ENCODE measurements at regions not wholly inside any gene's neighbourhood (a gene's known extent, or its start where the extent isn't known, plus 50 kb on each side); places are given as distances from the start of the nearest gene placed in this dataset.
"Not testable (repeated sequence)": the region's sequence is repeated elsewhere in the genome, so short reads cannot be mapped to it uniquely, and the experiment has no call there.

DNA sequence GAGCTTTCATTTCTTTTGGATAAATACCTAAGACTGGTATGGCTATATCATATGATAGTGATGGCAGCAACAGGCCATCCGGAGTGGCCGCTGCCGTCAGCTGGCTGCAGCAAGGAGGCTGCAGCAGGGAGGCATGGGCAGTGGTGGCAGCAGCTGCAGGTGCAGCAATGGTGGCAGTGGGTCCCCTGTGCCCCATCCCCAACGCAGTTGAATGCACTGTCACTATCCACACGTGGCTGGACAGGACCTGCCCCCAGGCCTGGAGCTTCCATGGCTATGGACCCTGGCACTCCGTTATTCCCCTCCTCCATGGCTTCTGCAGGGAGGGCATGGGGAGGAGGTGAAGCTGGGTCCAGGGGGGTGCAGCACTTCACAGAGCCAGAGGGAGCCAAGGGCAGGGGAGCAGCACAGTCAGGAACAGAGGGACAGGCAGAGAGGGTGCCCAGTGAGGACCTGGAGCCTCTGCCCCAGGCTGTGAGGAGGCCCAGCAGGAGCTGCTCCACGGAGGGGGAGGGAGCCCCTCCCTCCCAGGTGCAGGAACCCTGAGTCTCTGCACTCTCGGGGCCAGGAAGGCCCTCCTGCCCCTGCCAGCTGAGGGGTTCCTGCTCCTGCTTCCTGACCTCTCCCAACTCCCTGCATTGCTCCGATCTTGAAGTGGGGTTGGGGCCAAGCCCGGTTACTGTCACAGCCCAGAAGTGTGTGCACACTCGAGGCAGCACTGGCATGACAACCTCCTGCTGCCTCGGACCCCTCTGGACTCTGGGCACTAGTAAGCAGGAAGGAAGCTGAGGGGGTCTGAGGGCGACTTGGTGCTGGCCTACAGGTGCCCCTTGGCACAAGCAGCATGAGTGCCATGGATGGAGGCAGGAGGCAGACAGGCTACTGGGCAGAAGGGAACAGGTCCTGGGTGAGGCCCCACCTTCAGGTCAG, 466.3 kb downstream of the GUCY1A2 start:
- H3K36me3 ChIP-seq (ENCODE audit: insufficient read depth, low read length), result no peaks in the 10 kb centered on the region
- no peak for DNase-seq
- CTCF ChIA-PET (ENCODE audit: partially characterized antibody), result no interaction called here
- H3K4me3 Mint-ChIP-seq, result no peak overlapping the region
- H3K4me1 Mint-ChIP-seq, result no peaks in the 10 kb centered on the region
- peaks cover 0 to 13% (median 6%) of the 10 kb centered on the region in 8 donors for H3K9me3 Mint-ChIP-seq
- H3K36me3 Mint-ChIP-seq, result no peaks in the 10 kb centered on the region
- POLR2A ChIA-PET (ENCODE audit: partially characterized antibody), result no interaction called here
- H3K27me3 ChIP-seq (ENCODE audit: insufficient read depth, low read length), result no peaks in the 10 kb centered on the region
- intact Hi-C loops (cut with micrococcal nuclease), result no loop called here
- H3K27ac Mint-ChIP-seq, result no peak overlapping the region
- no peak overlapping the region for H3K4me3 ChIP-seq (ENCODE audit: low read length in 2 of 2)
- H3K9me3 ChIP-seq (ENCODE audit: control insufficient read depth in 1 of 2, low read length in 2 of 2), result no peaks in the 10 kb centered on the region
- H3K4me1 ChIP-seq (ENCODE audit: insufficient read depth, low read length), result no peaks in the 10 kb centered on the region
- H3K27ac ChIP-seq (ENCODE audit: low read depth, low read length), result no peak overlapping the region
- H3K27me3 Mint-ChIP-seq, result no peaks in the 10 kb centered on the region

GRCh38 chr11:106552694-106553203, 465.5 kb downstream of the GUCY1A2 start:
- CTCF ChIA-PET (ENCODE audit: partially characterized antibody), result no interaction called here
- Histone ChIP-seq H3K4me3 (ENCODE audit: low read length in 2 of 2) (no peak overlapping the region), H3K36me3 (ENCODE audit: insufficient read depth, low read length) (no peaks in the 10 kb centered on the region), H3K9me3 (ENCODE audit: control insufficient read depth in 1 of 2, low read length in 2 of 2) (no peaks in the 10 kb centered on the region), H3K27me3 (ENCODE audit: insufficient read depth, low read length) (no peaks in the 10 kb centered on the region), H3K27ac (ENCODE audit: low read depth, low read length) (no peak overlapping the region), H3K4me1 (ENCODE audit: insufficient read depth, low read length) (no peaks in the 10 kb centered on the region)
- intact Hi-C loops (cut with micrococcal nuclease), result no loop called here
- POLR2A ChIA-PET (ENCODE audit: partially characterized antibody), result no interaction called here
- H3K36me3 Mint-ChIP-seq, result no peaks in the 10 kb centered on the region
- no peak overlapping the region for H3K27ac Mint-ChIP-seq
- DNase-seq, result no peak
- no peaks in the 10 kb centered on the region for H3K27me3 Mint-ChIP-seq
- peaks cover 2 to 14% (median 6%) of the 10 kb centered on the region in 8 donors for H3K9me3 Mint-ChIP-seq
- H3K4me1 Mint-ChIP-seq, result no peaks in the 10 kb centered on the region
- H3K4me3 Mint-ChIP-seq, result no peak overlapping the region

DNA sequence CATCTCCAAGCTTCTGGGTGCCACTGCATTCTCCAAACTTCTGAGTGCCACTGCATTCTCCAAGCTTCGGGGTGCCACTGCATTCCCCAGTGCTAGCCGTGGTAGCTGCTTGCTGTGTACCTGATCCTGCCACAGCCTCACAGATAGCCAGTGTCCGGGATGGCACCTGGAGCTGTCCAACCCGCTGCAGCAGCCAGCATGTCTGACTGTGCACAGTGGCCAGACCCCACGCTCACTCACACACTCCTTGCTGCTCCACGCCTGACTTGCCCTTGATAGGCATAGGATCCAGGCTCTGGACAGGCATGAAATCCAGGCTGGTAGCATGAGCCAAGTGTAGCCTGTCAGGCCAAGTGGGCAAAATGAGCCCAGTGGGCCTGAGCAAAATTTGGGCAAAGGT, 465.0 kb downstream of the GUCY1A2 start:
- H3K27ac Mint-ChIP-seq, result no peak overlapping the region
- no peak for DNase-seq
- Histone ChIP-seq H3K27me3 (ENCODE audit: insufficient read depth, low read length) (no peaks in the 10 kb centered on the region), H3K36me3 (ENCODE audit: insufficient read depth, low read length) (no peaks in the 10 kb centered on the region), H3K4me1 (ENCODE audit: insufficient read depth, low read length) (no peaks in the 10 kb centered on the region), H3K9me3 (ENCODE audit: control insufficient read depth in 1 of 2, low read length in 2 of 2) (no peaks in the 10 kb centered on the region), H3K27ac (ENCODE audit: low read depth, low read length) (no peak overlapping the region), H3K4me3 (ENCODE audit: low read length in 2 of 2) (no peak overlapping the region)
- POLR2A ChIA-PET (ENCODE audit: partially characterized antibody), result no interaction called here
- H3K27me3 Mint-ChIP-seq, result no peaks in the 10 kb centered on the region
- H3K36me3 Mint-ChIP-seq, result no peaks in the 10 kb centered on the region
- intact Hi-C loops (cut with micrococcal nuclease), result no loop called here
- H3K9me3 Mint-ChIP-seq, result peaks cover 2 to 14% (median 5%) of the 10 kb centered on the region in 8 donors
- H3K4me3 Mint-ChIP-seq, result no peak overlapping the region
- CTCF ChIA-PET (ENCODE audit: partially characterized antibody), result no interaction called here
- no peaks in the 10 kb centered on the region for H3K4me1 Mint-ChIP-seq

DNA sequence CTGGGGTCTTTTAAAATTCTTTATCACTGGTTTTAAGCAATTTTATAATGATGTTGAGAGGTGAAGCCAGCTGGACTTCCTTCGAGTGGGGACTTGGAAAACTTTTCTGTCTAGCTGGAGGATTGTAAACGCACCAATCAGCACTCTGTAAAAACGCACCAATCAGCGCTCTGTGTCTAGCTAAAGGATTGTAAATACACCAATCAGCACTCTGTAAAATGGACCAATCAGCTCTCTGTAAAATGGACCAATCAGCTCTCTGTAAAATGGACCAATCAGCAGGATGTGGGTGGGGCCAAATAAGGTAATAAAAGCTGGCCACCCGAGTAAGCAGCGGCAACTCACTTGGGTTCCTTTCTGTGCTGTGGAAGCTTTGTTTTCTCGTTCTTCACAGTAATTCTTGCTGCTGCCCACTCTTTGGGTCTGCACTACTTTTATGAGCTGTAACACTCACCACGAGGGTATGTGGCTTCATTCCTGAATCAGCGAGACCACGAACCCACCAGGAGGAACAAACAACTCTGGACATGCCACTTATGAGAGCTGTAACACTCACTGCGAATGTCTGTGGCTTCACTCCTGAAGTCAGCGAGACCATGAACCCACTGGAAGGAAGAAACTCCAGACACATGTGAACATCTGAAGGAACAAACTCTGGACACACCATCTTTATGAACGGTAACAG, 462.6 kb downstream of the GUCY1A2 start:
- H3K9me3 ChIP-seq (ENCODE audit: control insufficient read depth in 1 of 2, low read length in 2 of 2); H3K27ac Mint-ChIP-seq; H3K4me3 Mint-ChIP-seq; intact Hi-C loops (cut with micrococcal nuclease); H3K27me3 Mint-ChIP-seq; H3K27me3 ChIP-seq (ENCODE audit: insufficient read depth, low read length); H3K36me3 ChIP-seq (ENCODE audit: insufficient read depth, low read length); DNase-seq; POLR2A ChIA-PET (ENCODE audit: partially characterized antibody); H3K4me1 ChIP-seq (ENCODE audit: insufficient read depth, low read length); CTCF ChIA-PET (ENCODE audit: partially characterized antibody); H3K36me3 Mint-ChIP-seq; H3K4me1 Mint-ChIP-seq; H3K27ac ChIP-seq (ENCODE audit: low read depth, low read length); H3K4me3 ChIP-seq (ENCODE audit: low read length in 2 of 2): not testable (repeated sequence)
- peaks cover 2 to 18% (median 5%) of the 10 kb centered on the region in 8 donors for H3K9me3 Mint-ChIP-seq

DNA sequence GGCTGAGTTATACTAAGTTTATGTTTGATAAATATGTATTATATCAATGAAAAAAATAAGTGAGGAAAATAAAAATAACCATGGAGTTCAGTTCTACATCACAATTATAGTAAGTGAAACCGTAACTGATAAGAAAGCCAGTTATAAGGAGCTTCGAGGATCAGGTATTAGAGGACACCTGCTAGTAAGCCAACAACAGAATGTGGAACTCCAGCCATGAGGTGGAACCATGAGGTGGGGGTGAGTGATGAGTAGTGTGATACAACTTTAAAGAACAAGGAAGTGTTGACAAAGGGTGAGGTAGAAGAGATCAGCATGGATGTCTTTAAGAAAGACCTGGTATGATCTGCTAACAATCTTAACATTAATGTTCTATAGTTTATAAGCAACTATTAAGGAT, 452.9 kb downstream of the GUCY1A2 start:
- intact Hi-C loops (cut with micrococcal nuclease), result no loop called here

DNA sequence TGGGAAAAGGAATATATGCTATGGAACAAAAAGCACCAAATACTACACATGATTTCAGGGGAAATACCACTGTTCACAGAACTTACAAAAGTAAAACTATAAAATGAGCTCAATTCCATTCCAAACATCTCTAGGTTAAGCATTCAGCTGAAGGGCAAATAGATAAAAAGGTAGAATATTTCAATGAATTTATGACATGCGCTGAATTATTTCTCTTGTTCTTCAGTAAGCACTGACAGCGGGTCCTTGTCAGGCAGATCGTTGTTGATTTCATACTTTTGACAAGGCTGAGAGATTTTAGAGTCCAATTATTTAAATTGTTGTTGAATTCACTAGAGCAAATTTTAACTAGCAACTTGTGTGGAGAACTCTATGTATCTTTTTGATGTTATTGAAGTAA, 449.6 kb downstream of the GUCY1A2 start:
- Mint-ChIP-seq H3K4me3 (no peak overlapping the region), H3K36me3 (no peaks in the 10 kb centered on the region), H3K9me3 (peaks cover 0 to 10% (median 4%) of the 10 kb centered on the region in 8 donors), H3K27ac (no peak overlapping the region), H3K4me1 (no peaks in the 10 kb centered on the region), H3K27me3 (no peaks in the 10 kb centered on the region)
- Histone ChIP-seq H3K27ac (ENCODE audit: low read depth, low read length) (no peak overlapping the region), H3K4me1 (ENCODE audit: insufficient read depth, low read length) (no peaks in the 10 kb centered on the region), H3K4me3 (ENCODE audit: low read length in 2 of 2) (no peak overlapping the region), H3K36me3 (ENCODE audit: insufficient read depth, low read length) (no peaks in the 10 kb centered on the region), H3K27me3 (ENCODE audit: insufficient read depth, low read length) (no peaks in the 10 kb centered on the region), H3K9me3 (ENCODE audit: control insufficient read depth in 1 of 2, low read length in 2 of 2) (no peaks in the 10 kb centered on the region)
- intact Hi-C loops (cut with micrococcal nuclease), result no loop called here
- no peak for DNase-seq
- ChIA-PET CTCF (ENCODE audit: partially characterized antibody) (no interaction called here), POLR2A (ENCODE audit: partially characterized antibody) (no interaction called here)

More for the DNA sequence above, 452.9 kb downstream of the GUCY1A2 start:
- no peaks in the 10 kb centered on the region for H3K36me3 ChIP-seq (ENCODE audit: insufficient read depth, low read length)
- no peak overlapping the region for H3K27ac ChIP-seq (ENCODE audit: low read depth, low read length)
- Mint-ChIP-seq H3K4me3 (no peak overlapping the region), H3K4me1 (no peaks in the 10 kb centered on the region), H3K36me3 (no peaks in the 10 kb centered on the region), H3K27me3 (no peaks in the 10 kb centered on the region), H3K9me3 (peaks cover 2 to 12% (median 6%) of the 10 kb centered on the region in 8 donors), H3K27ac (no peak overlapping the region)
- H3K4me3 ChIP-seq (ENCODE audit: low read length in 2 of 2), result no peak overlapping the region
- H3K27me3 ChIP-seq (ENCODE audit: insufficient read depth, low read length), result no peaks in the 10 kb centered on the region
- no peaks in the 10 kb centered on the region for H3K4me1 ChIP-seq (ENCODE audit: insufficient read depth, low read length)
- ChIA-PET CTCF (ENCODE audit: partially characterized antibody) (no interaction called here), POLR2A (ENCODE audit: partially characterized antibody) (no interaction called here)
- H3K9me3 ChIP-seq (ENCODE audit: control insufficient read depth in 1 of 2, low read length in 2 of 2), result no peaks in the 10 kb centered on the region
- DNase-seq, result no peak

- POLR2A ChIA-PET (ENCODE audit: partially characterized antibody); H3K36me3 ChIP-seq (ENCODE audit: insufficient read depth, low read length); H3K27me3 Mint-ChIP-seq; H3K9me3 ChIP-seq (ENCODE audit: control insufficient read depth in 1 of 2, low read length in 2 of 2); DNase-seq; H3K36me3 Mint-ChIP-seq; H3K27me3 ChIP-seq (ENCODE audit: insufficient read depth, low read length); H3K27ac ChIP-seq (ENCODE audit: low read depth, low read length); intact Hi-C loops (cut with micrococcal nuclease); H3K4me1 Mint-ChIP-seq; CTCF ChIA-PET (ENCODE audit: partially characterized antibody); H3K4me1 ChIP-seq (ENCODE audit: insufficient read depth, low read length); H3K27ac Mint-ChIP-seq; H3K4me3 ChIP-seq (ENCODE audit: low read length in 2 of 2); H3K4me3 Mint-ChIP-seq: not testable (repeated sequence)
- peaks cover 4 to 27% (median 13%) of the 10 kb centered on the region in 8 donors for H3K9me3 Mint-ChIP-seq
Measured at GRCh38 chr11:106577384-106577783, 440.9 kb downstream of the GUCY1A2 start.

All from CD4-positive, alpha-beta memory T cell (primary cell).